ENCODE measurements at regions not wholly inside any gene's neighbourhood (a gene's known extent, or its start where the extent isn't known, plus 50 kb on each side); places are given as distances from the start of the nearest gene placed in this dataset.

GRCh38 chr6:85136310-85136709, 313.6 kb upstream of the NT5E start:
- no peaks in the 10 kb centered on the region for H3K4me1 ChIP-seq
- TF ChIP-seq POLR2A (IDR thresholded peaks at IDR 0.05) (no peak), CTCF (IDR thresholded peaks at IDR 0.05) (no peak), POLR2AphosphoS5 (IDR thresholded peaks at IDR 0.05) (no peak), EP300 (IDR thresholded peaks at IDR 0.05) (no peak)
- WGBS, 2 donors, result 23 to 63% methylated on average over 3 of the region's 3 CpGs
- no peak overlapping the region for H3K27ac ChIP-seq
- no peaks in the 10 kb centered on the region for H3K36me3 ChIP-seq
- H3K27me3 ChIP-seq, result no peaks in the 10 kb centered on the region
- DNase-seq, result no peak
- intact Hi-C loops (cut with DNase I), result no loop called here
- no peak overlapping the region for H3K4me3 ChIP-seq
- no peaks in the 10 kb centered on the region for H3K9me3 ChIP-seq

- H3K4me3 ChIP-seq, result no peak overlapping the region
- H3K4me1 ChIP-seq, result no peaks in the 10 kb centered on the region
- DNase-seq, result no peak
- 21 to 53% methylated on average over 1 of the region's 1 CpG for WGBS, 2 donors
- TF ChIP-seq CTCF (IDR thresholded peaks at IDR 0.05) (no peak), EP300 (IDR thresholded peaks at IDR 0.05) (no peak), POLR2A (IDR thresholded peaks at IDR 0.05) (no peak), POLR2AphosphoS5 (IDR thresholded peaks at IDR 0.05) (no peak)
- no peaks in the 10 kb centered on the region for H3K9me3 ChIP-seq
- no peaks in the 10 kb centered on the region for H3K36me3 ChIP-seq
- intact Hi-C loops (cut with DNase I), result no loop called here
- no peak overlapping the region for H3K27ac ChIP-seq
- H3K27me3 ChIP-seq, result no peaks in the 10 kb centered on the region
These were observed 314.3 kb upstream of the NT5E start for GRCh38 chr6:85135376-85136094.

GRCh38 chr6:85134172-85134571, 315.7 kb upstream of the NT5E start:
- Histone ChIP-seq H3K4me1 (no peaks in the 10 kb centered on the region), H3K4me3 (no peak overlapping the region), H3K27me3 (no peaks in the 10 kb centered on the region), H3K27ac (no peak overlapping the region), H3K9me3 (no peaks in the 10 kb centered on the region), H3K36me3 (no peaks in the 10 kb centered on the region)
- WGBS, 2 donors, result 77 to 81% methylated on average over 5 of the region's 5 CpGs
- intact Hi-C loops (cut with DNase I), result no loop called here
- TF ChIP-seq CTCF (IDR thresholded peaks at IDR 0.05), result no peak
- no peak for TF ChIP-seq POLR2A (IDR thresholded peaks at IDR 0.05)
- TF ChIP-seq EP300 (IDR thresholded peaks at IDR 0.05), result no peak
- TF ChIP-seq POLR2AphosphoS5 (IDR thresholded peaks at IDR 0.05), result no peak
- no peak for DNase-seq

DNA sequence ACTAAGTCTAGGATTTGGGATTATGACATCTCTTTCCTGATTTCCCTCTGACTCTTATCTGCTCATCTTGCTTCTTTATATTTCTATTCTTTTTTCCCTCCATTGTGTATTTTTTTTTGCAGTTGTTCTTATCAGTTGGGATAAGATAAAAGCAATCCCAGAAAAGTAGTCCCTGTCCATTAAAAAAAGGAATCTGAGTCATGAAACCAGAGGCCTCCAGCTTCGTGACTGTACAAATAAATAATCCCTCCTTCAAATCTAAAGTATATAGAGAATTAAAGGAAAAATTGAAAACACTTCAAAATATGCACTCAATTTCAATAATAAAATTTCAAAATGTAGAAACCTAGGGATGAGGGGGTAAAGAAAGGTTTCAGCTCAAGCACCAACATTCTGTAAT, 317.8 kb upstream of the NT5E start:
- Histone ChIP-seq H3K27me3 (no peaks in the 10 kb centered on the region), H3K36me3 (no peaks in the 10 kb centered on the region), H3K4me3 (no peak overlapping the region), H3K27ac (no peak overlapping the region), H3K9me3 (no peaks in the 10 kb centered on the region), H3K4me1 (no peaks in the 10 kb centered on the region)
- no peak for DNase-seq
- intact Hi-C loops (cut with DNase I), result no loop called here
- WGBS, 2 donors, result 46 to 69% methylated on average over 1 of the region's 1 CpG
- TF ChIP-seq POLR2AphosphoS5 (IDR thresholded peaks at IDR 0.05) (no peak), CTCF (IDR thresholded peaks at IDR 0.05) (no peak), EP300 (IDR thresholded peaks at IDR 0.05) (no peak), POLR2A (IDR thresholded peaks at IDR 0.05) (no peak)

GRCh38 chr6:85130743-85131142, 319.1 kb upstream of the NT5E start:
- no peaks in the 10 kb centered on the region for H3K9me3 ChIP-seq
- no peaks in the 10 kb centered on the region for H3K4me1 ChIP-seq
- no peak overlapping the region for H3K27ac ChIP-seq
- no peaks in the 10 kb centered on the region for H3K36me3 ChIP-seq
- intact Hi-C loops (cut with DNase I), result no loop called here
- TF ChIP-seq CTCF (IDR thresholded peaks at IDR 0.05) (no peak), POLR2AphosphoS5 (IDR thresholded peaks at IDR 0.05) (no peak), POLR2A (IDR thresholded peaks at IDR 0.05) (no peak), EP300 (IDR thresholded peaks at IDR 0.05) (no peak)
- H3K4me3 ChIP-seq, result no peak overlapping the region
- no peak for DNase-seq
- WGBS, 2 donors, result 77 to 79% methylated on average over 3 of the region's 3 CpGs
- H3K27me3 ChIP-seq, result no peaks in the 10 kb centered on the region

Data from sigmoid colon (tissue), 6 donors.